DND-41 (cell line): ENCODE measurements at regions not wholly inside any gene's neighbourhood (a gene's known extent, or its start where the extent isn't known, plus 50 kb on each side); places are given as distances from the start of the nearest gene placed in this dataset.

ENCODE experiments used
- EZH2 ChIP-seq: IDR thresholded peaks from 3 replicates; pipeline ENCODE4 v1.6.1; 2012; ENCODE audit warnings: borderline replicate concordance, low read depth, mild to moderate bottlenecking, moderate library complexity, low read length, inconsistent platforms; ENCODE audit not compliant: severe bottlenecking
- TF ChIP-seq, protein P1 (sequence below): IDR thresholded peaks from 2 replicates; pipeline ENCODE4 v1.5.1; 2012; ENCODE audit warnings: borderline replicate concordance, low read length, moderate library complexity, mild to moderate bottlenecking; ENCODE audit not compliant: poor library complexity, severe bottlenecking; ENCODE audit errors: extremely low read depth

DNA sequence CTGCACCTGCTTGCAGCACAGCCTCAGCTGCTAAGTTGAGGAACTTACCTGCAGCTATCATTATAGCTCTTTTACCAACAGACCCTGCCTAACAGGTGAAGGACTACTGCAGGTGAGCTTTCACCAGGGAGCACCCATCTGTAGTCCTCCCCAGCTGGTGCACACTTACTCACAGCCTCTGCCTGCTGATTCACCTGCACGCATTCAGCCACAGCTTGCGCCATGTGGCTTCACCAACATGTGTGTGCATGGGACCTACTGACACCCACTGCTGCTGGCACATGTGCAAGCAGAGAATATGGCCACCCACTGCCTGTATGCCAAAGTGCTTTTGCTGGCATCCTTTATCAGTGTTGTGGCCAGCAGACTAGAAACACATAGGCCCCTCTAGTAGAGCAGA lies 146.7 kb upstream of the KLHL4 start:
- no peak for TF ChIP-seq EZH2
- TF ChIP-seq, protein P1, sequence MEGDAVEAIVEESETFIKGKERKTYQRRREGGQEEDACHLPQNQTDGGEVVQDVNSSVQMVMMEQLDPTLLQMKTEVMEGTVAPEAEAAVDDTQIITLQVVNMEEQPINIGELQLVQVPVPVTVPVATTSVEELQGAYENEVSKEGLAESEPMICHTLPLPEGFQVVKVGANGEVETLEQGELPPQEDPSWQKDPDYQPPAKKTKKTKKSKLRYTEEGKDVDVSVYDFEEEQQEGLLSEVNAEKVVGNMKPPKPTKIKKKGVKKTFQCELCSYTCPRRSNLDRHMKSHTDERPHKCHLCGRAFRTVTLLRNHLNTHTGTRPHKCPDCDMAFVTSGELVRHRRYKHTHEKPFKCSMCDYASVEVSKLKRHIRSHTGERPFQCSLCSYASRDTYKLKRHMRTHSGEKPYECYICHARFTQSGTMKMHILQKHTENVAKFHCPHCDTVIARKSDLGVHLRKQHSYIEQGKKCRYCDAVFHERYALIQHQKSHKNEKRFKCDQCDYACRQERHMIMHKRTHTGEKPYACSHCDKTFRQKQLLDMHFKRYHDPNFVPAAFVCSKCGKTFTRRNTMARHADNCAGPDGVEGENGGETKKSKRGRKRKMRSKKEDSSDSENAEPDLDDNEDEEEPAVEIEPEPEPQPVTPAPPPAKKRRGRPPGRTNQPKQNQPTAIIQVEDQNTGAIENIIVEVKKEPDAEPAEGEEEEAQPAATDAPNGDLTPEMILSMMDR: no peak
